Loucy (cell line): ENCODE measurements at regions not wholly inside any gene's neighbourhood (a gene's known extent, or its start where the extent isn't known, plus 50 kb on each side); places are given as distances from the start of the nearest gene placed in this dataset.
"Not testable (repeated sequence)": the region's sequence is repeated elsewhere in the genome, so short reads cannot be mapped to it uniquely, and the experiment has no call there.

Source experiments
- EZH2phosphoT487 ChIP-seq: fragments of 200-600 bp; IDR thresholded peaks from 2 replicates; pipeline ENCODE4 v1.6.1; 2018; ENCODE audit warnings: antibody characterized with exemption, mild to moderate bottlenecking, moderate library complexity, borderline replicate concordance
- TF ChIP-seq, protein P1 (sequence below): fragments of 200-600 bp; sonication (generic); conservative IDR thresholded peaks from 2 replicates; pipeline ENCODE4 v1.5.1; 2014; ENCODE audit warnings: mild to moderate bottlenecking, antibody characterized with exemption, low read length

DNA sequence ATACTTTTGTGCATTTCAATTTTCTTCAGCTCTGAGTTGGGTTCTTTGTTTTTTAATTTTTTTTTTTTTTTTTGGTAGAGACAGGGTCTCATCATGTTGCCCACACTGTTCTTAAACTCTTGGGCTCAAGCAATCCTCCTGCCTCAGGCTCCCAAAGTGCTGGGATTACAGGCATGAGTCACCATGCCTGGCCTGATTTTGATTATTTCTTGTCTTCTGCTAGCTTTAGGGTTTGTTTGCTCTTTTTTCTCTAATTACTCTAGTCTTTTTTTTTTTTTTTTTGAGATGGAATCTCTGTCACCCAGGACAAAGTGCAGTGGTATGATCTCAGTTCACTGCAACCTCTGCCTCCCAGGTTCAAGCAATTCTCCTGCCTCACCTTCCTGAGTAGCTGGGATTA lies 270.7 kb downstream of the MAP2K6 start:
- TF ChIP-seq, protein P1, sequence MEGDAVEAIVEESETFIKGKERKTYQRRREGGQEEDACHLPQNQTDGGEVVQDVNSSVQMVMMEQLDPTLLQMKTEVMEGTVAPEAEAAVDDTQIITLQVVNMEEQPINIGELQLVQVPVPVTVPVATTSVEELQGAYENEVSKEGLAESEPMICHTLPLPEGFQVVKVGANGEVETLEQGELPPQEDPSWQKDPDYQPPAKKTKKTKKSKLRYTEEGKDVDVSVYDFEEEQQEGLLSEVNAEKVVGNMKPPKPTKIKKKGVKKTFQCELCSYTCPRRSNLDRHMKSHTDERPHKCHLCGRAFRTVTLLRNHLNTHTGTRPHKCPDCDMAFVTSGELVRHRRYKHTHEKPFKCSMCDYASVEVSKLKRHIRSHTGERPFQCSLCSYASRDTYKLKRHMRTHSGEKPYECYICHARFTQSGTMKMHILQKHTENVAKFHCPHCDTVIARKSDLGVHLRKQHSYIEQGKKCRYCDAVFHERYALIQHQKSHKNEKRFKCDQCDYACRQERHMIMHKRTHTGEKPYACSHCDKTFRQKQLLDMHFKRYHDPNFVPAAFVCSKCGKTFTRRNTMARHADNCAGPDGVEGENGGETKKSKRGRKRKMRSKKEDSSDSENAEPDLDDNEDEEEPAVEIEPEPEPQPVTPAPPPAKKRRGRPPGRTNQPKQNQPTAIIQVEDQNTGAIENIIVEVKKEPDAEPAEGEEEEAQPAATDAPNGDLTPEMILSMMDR: not testable (repeated sequence)
- TF ChIP-seq EZH2phosphoT487: not testable (repeated sequence)
